Esophagus muscularis mucosa (tissue), 4 donors: ENCODE measurements at regions not wholly inside any gene's neighbourhood (a gene's known extent, or its start where the extent isn't known, plus 50 kb on each side); places are given as distances from the start of the nearest gene placed in this dataset.

Experiments
- DNase-seq: peaks from one replicate; pipeline ENCODE4 v3.0.0-alpha.2; 2017; ENCODE audit errors: extremely low spot score
- H3K27ac ChIP-seq, 4 donors: fragments of 200-600 bp; sonication (generic); replicated peaks in 1 of 4; 1 replicate in 3 of 4; 2 replicates in 1 of 4; pipeline ENCODE4 v1.5.1; 2016 to 2019; ENCODE audit warnings: mild to moderate bottlenecking in 1 of 4
- H3K27me3 ChIP-seq, 4 donors: fragments of 200-600 bp; sonication (generic); one replicate each; pipeline versions ENCODE4 v1.5.1 to v1.6.0; 2016 to 2019
- H3K36me3 ChIP-seq, 4 donors: fragments of 200-600 bp; sonication (generic); one replicate each; pipeline ENCODE4 v1.5.1; 2016 to 2019
- H3K4me1 ChIP-seq, 4 donors: fragments of 200-600 bp; sonication (generic); one replicate each; pipeline ENCODE4 v1.5.1; 2016 to 2019
- H3K4me3 ChIP-seq, 4 donors: fragments of 200-600 bp; sonication (generic); 1 replicate in 2 of 4; 2 replicates in 2 of 4; pipeline ENCODE4 v1.5.1; 2016 to 2019; ENCODE audit warnings: mild to moderate bottlenecking in 4 of 4, moderate library complexity in 1 of 4
- H3K9me3 ChIP-seq, 4 donors: fragments of 200-600 bp; sonication (generic); 1 replicate in 3 of 4; 2 replicates in 1 of 4; pipeline ENCODE4 v1.5.1; 2016 to 2019
- CTCF ChIP-seq, 3 experiments: fragments of 200-600 bp in 2 of 3; fragments of 450-650 bp in 1 of 3; sonication (generic) in 2 of 3; IDR thresholded peaks; one replicate each; pipeline ENCODE4 v1.5.1; 2017 to 2019; ENCODE audit warnings: antibody characterized with exemption in 3 of 3, mild to moderate bottlenecking in 2 of 3, moderate library complexity in 1 of 3
- EP300 ChIP-seq: sonication (generic); formaldehyde crosslinking; IDR thresholded peaks from one replicate; pipeline ENCODE4 v1.6.1; 2017; ENCODE audit warnings: antibody characterized with exemption
- POLR2A ChIP-seq: fragments of 450-650 bp; IDR thresholded peaks from one replicate; pipeline ENCODE4 v1.6.1; 2017; ENCODE audit warnings: antibody characterized with exemption, moderate library complexity, mild to moderate bottlenecking, low read depth
- POLR2AphosphoS5 ChIP-seq, 2 donors: sonication (generic); formaldehyde crosslinking; IDR thresholded peaks; one replicate each; pipeline ENCODE4 v1.6.1; 2017; ENCODE audit warnings: antibody characterized with exemption in 2 of 2
- WGBS: methylation state at CpG from one replicate; pipeline ENCODE4 v1.1.5; 2018; 5-methylcytosine and 5-hydroxymethylcytosine counted together
- intact Hi-C: fragments of 100-400 bp; cut with DNase I; formaldehyde crosslinking; loops from one replicate; pipeline ENCODE4 v1.15.1; 2023

GRCh38 chr9:84177407-84177806 lies 163.2 kb downstream of the SLC28A3 start:
- intact Hi-C loops: no loop called here
- TF ChIP-seq EP300 (no peak), CTCF (IDR thresholded peaks at IDR 0.05) (no peak), POLR2A (no peak), POLR2AphosphoS5 (IDR thresholded peaks at IDR 0.05) (no peak)
- peaks cover 11 to 26% (median 22%) of the 10 kb centered on the region in 4 donors for H3K4me1 ChIP-seq

DNA sequence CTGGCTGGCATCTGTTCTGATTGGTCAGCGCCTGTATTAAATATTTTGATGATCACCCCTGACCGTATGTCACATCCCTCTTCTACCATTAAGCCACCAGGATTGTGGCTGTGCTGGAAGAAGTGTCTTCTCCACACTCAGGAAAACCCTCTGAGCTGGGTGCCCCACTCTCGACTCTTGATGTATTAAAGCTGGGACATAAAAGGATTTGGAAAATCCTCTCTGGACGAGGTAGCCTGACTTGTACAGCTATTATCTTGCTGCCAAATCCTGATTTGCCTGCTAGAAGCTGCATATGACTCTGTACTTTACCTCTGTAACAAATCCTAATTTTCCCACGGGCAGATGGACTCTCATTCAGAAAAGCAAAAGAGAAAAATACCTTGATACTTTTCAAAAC lies 161.0 kb downstream of the SLC28A3 start:
- peaks cover 13 to 22% (median 18%) of the 10 kb centered on the region in 4 donors for H3K4me1 ChIP-seq
- H3K36me3 ChIP-seq: no peaks in the 10 kb centered on the region
- no peak for TF ChIP-seq CTCF (IDR thresholded peaks at IDR 0.05)
- no peak for TF ChIP-seq EP300
- TF ChIP-seq POLR2A: no peak
- TF ChIP-seq POLR2AphosphoS5 (IDR thresholded peaks at IDR 0.05): no peak
- 79% methylated on average over 5 of the region's 5 CpGs for WGBS
- no peak overlapping the region for H3K4me3 ChIP-seq
- no peaks in the 10 kb centered on the region for H3K9me3 ChIP-seq
- no peak overlapping the region for H3K27ac ChIP-seq
- intact Hi-C loops: no loop called here
- H3K27me3 ChIP-seq: no peaks in the 10 kb centered on the region
- no peak for DNase-seq

More at GRCh38 chr9:84177407-84177806, 163.2 kb downstream of the SLC28A3 start:
- no peaks in the 10 kb centered on the region for H3K27me3 ChIP-seq
- DNase-seq: no peak
- no peaks in the 10 kb centered on the region for H3K36me3 ChIP-seq
- no peaks in the 10 kb centered on the region for H3K9me3 ChIP-seq
- no peak overlapping the region for H3K4me3 ChIP-seq
- WGBS: 81% methylated on average over 3 of the region's 3 CpGs
- H3K27ac ChIP-seq: no peak overlapping the region

- no peak for DNase-seq
- H3K27ac ChIP-seq: no peak overlapping the region
- intact Hi-C loops: no loop called here
- H3K9me3 ChIP-seq: no peaks in the 10 kb centered on the region
- TF ChIP-seq EP300: no peak
- no peak for TF ChIP-seq POLR2AphosphoS5 (IDR thresholded peaks at IDR 0.05)
- no peak for TF ChIP-seq CTCF (IDR thresholded peaks at IDR 0.05)
- no peak for TF ChIP-seq POLR2A
- 80% methylated on average over 5 of the region's 5 CpGs for WGBS
- H3K27me3 ChIP-seq: peaks cover 0 to 1% (median 0%) of the 10 kb centered on the region in 4 donors
- H3K4me1 ChIP-seq: peaks cover 5 to 7% (median 6%) of the 10 kb centered on the region in 4 donors
- no peaks in the 10 kb centered on the region for H3K36me3 ChIP-seq
- H3K4me3 ChIP-seq: no peak overlapping the region
Observed at GRCh38 chr9:84187090-84187489, 153.5 kb downstream of the SLC28A3 start.

GRCh38 chr9:84189904-84190303 lies 150.7 kb downstream of the SLC28A3 start:
- Histone ChIP-seq H3K27me3 (peaks cover 0 to 3% (median 0%) of the 10 kb centered on the region in 4 donors), H3K9me3 (no peaks in the 10 kb centered on the region), H3K27ac (no peak overlapping the region), H3K4me1 (no peaks in the 10 kb centered on the region), H3K4me3 (no peak overlapping the region), H3K36me3 (no peaks in the 10 kb centered on the region)
- DNase-seq: no peak
- TF ChIP-seq CTCF (IDR thresholded peaks at IDR 0.05) (no peak), EP300 (no peak)
- intact Hi-C loops: no loop called here
- WGBS: 84% methylated on average over 7 of the region's 7 CpGs

DNA sequence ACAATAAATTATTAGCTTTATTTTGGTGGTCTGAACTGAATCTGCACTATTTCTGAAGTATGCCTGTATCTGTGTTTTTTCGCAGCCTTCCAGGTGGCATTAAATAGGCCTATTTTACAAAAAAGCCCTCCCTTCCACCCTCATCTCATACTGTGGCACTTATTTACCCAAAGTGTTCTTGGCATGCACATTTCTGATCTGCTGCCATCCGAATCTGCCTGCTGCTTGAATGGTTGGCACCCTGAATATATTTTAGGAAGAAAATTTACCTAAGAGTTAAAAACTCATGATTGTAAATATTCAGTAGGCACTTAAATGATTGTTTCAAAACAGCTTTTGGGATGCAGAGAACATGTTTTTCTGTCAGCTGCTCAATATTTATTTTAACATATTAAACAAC lies 150.1 kb downstream of the SLC28A3 start:
- no peak for TF ChIP-seq POLR2AphosphoS5 (IDR thresholded peaks at IDR 0.05)
- TF ChIP-seq POLR2A: no peak
- no peak for TF ChIP-seq EP300
- no peak for TF ChIP-seq CTCF (IDR thresholded peaks at IDR 0.05)
- H3K36me3 ChIP-seq: no peaks in the 10 kb centered on the region
- DNase-seq: no peak
- no peak overlapping the region for H3K27ac ChIP-seq
- H3K27me3 ChIP-seq: peaks cover 0 to 3% (median 0%) of the 10 kb centered on the region in 4 donors
- intact Hi-C loops: no loop called here
- H3K4me3 ChIP-seq: no peak overlapping the region
- no peaks in the 10 kb centered on the region for H3K4me1 ChIP-seq
- no peaks in the 10 kb centered on the region for H3K9me3 ChIP-seq
- 79% methylated on average over 2 of the region's 2 CpGs for WGBS
